Stimulated activated CD4-positive, alpha-beta T cell treated with anti-CD3 and anti-CD28 coated beads, TNF-alpha, amount 100 ng/mL, for 24 hours (primary cell): ENCODE measurements at regions not wholly inside any gene's neighbourhood (a gene's known extent, or its start where the extent isn't known, plus 50 kb on each side); places are given as distances from the start of the nearest gene placed in this dataset.

Experiments
- DNase-seq, 3 experiments: peaks; one replicate each; pipeline ENCODE4 v3.0.0-alpha.2; 2020; ENCODE audit warnings: low read depth in 3 of 3

- DNase-seq, result no peak
Observed at GRCh38 chr5:87051502-87052113, 216.1 kb upstream of the RASA1 start.

GRCh38 chr5:87053146-87053545 is 214.5 kb upstream of the RASA1 start:
- DNase-seq, result no peak

GRCh38 chr5:87054821-87055220 is 212.9 kb upstream of the RASA1 start:
- no peak for DNase-seq

DNA sequence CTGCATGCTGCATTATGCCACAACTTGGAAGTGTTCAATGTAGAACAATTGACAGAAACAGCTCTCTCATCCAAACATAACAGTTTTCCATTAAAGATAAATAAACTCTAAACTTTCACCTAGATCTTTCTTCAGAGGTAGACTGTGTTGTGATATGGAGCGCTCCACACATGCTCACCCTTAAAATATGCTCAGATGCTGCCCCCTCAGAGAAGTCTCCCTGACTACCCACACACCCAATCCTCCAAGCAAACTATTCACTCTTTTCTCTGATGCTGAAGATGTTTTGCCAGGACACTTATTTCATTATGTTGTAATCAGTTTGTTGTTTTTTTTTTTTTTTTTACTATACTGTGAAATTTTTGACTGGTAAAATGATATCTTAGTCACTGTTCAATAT is 206.6 kb upstream of the RASA1 start:
- DNase-seq, result no peak

DNA sequence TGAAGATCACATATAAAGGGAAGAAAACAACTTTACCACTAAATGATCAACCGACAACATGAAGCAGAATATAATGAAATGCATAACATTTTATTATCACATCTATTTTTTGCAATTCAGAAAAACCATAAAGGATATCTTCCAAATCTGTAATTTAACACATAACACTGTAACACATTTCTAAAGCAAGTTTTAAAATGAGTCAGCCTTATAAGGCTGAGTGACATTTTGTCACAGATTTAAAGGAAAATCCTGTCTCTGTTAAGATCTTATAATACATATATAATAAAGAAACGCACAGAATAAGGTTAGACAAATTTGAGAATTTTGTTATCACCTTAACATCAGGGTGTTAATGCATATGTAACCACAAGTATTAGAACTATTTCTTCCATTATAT is 198.4 kb upstream of the RASA1 start:
- no peak for DNase-seq

- no peak for DNase-seq
Observed at GRCh38 chr5:87069974-87070608, 197.6 kb upstream of the RASA1 start.

GRCh38 chr5:87074072-87074471 is 193.6 kb upstream of the RASA1 start:
- DNase-seq, result no peak

GRCh38 chr5:87074934-87075541 is 192.6 kb upstream of the RASA1 start:
- no peak for DNase-seq

GRCh38 chr5:87076411-87076810 is 191.3 kb upstream of the RASA1 start:
- DNase-seq, result no peak

DNA sequence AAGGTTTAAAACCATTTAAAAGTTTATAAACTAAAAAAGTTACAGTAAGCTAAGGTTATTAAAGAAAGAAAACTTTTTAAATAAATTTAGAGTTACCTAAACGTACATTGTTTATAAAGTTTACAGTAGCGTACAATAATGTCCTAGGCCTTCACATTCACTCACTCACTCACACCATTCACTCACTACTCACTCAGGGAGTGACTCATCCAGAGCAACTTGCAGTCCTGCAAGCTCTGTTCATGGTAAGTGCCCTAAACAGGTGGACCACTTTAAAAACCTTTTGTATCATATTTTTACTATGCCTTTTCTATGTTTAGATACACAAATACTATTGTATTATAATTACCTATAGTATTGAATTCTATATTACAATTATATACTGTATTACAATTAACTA is 190.8 kb upstream of the RASA1 start:
- no peak for DNase-seq

DNA sequence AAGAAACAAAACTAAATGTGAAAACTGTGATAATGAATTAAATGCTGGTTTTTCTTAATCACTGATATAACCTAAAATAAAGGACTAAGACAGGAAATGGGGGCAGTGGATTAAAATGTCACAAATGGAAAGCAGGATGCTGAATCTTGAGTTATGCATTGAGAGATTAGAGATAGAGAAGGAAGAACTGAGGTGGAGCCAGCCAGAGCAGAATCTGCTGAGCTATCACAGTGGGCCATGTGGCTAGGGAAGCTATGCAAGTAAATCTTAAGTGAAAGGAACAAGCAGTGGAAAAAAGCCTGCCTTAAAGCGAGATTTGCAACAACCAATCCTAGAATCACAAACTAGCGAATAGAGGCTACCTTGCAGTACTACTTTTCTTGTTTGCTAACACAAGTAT is 188.5 kb upstream of the RASA1 start:
- DNase-seq, result no peak

- no peak for DNase-seq
Observed at GRCh38 chr5:87081016-87081415, 186.7 kb upstream of the RASA1 start.

DNA sequence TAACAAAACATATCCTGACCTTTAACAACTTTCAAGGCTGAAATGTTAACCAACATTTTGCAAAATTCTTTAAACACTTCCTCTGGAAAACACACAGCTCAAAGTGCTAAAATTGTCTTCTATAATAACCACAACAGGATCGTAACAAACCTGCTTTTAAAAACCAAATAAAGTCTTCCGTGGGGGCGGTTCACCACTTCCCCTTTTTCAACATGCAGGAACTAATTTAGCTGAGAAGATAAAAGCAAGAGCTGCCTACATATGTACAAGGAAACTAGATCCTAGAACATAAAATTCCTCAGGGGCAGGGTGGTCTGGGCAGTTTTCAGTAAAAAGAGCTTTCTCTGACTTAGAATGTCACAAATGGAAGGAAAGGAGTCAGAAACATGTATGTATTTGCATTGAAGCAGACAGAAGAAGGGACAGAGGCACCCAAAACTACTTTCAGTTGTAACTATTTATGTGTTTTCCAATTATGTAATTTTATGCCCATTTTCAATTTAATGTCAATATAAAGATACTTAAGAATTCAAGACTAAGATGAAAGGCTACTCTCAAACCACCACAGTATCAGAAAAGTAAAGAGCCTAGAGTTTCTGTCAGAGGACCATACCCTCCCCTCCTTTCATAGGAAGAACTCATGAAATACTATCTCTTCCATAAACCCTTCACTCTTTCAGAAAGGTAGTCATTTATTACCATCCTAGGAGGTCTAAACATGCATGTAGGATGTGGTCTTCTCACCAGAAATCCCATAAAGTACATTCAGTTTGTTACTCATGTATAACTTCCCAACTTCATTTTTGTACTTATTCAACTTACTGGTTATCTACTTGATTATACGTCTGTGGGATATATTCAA is 185.9 kb upstream of the RASA1 start:
- DNase-seq, result peak; percentile 5 to 9 (median 5)

- DNase-seq, result no peak
Observed at GRCh38 chr5:87094347-87094746, 173.3 kb upstream of the RASA1 start.

DNA sequence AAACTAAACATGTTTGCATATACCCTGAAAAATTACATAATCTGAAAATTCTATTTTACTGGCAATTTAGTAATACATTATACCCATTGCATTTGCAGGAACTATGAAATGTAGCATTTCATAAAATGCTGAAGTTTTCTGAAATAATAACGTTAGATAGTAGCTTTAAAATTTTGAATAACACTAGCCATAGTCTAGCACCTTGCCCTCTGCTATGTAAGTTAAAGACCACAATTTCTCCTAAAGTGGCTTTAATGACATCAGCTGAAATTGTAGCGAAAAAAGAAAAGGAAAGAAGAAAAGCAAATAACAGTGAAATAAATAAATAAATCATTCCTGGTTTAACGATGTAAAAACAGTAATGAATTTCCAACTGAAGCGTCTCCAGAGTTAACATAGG is 172.8 kb upstream of the RASA1 start:
- no peak for DNase-seq

DNA sequence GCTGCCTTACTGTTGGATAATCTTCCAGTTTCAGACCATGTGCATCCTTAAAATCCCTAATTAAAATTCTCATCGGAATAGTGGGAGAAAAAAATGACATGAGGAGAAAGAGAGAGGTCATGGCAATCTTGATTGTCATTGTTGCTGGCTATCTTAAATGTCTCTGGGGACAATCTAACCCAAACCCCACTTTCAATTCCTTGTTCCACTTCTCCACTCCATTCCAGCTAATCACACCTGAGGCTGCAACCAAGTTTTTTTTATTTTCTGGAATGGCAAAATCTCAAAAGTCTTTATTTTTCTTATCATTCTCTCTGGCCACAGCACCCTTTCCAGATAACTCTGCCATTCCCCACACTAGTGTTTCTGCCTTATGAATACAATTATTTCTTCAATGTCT is 171.9 kb upstream of the RASA1 start:
- DNase-seq, result no peak

DNA sequence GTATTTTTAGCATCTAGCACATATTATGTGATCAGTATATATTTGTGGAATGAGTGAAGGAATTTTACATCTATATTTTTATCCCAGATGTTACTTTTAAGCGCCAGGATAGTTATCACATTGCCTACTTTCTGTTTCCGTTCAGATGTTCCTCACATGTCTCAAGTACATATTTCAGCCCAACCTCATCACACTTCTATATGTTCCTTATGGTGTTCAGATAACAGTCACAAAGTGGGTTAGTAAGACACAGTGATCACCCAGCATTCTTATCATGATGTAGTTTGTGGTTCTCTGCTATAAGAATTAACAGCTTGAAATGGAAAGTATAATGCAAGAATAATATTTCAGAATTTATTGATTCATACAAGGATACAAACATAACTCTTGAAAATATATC is 170.0 kb upstream of the RASA1 start:
- no peak for DNase-seq

DNA sequence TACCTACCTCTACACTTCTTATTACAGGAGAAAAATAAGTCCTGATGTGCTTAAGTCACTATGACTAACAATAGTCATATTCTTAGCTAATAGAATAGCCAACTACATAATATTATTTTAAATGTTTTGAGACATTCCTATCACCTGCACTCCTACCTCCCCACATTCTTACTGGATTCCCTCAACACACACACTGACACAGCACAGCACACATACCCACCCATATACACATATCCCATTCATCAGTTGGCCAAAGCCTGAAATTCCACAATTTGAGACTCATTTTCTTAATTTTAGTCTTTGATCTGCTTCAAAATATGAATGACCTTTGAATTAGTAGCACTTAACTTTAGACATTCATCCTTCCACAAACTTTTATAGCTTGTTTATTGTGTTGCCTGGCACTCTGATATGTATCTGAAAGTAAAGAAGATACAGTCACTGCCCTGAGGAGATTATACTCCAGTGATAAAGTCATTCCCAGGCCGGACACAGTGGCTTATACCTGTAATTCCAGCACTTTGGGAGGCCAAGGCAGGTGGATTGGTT is 168.3 kb upstream of the RASA1 start:
- no peak for DNase-seq

DNA sequence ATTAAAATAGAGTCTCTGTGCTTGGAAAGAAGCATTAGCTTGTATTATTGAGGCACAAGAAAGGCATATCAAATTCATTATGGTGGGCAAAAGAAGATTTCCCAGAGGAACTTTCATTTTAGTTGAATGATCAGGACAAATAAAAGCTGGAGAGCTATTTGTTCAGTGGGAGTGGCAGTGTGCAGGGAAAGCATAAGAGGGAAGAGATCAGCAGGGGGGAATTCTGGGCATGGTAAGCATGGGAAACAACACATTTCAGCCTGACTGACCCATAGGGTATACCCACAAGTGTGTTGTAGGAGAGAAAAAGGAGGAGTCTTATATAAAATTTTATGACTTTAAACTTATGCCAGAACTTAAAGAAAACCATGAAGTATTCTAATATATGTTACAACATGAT is 167.7 kb upstream of the RASA1 start:
- DNase-seq, result no peak

- no peak for DNase-seq
Observed at GRCh38 chr5:87101321-87101720, 166.4 kb upstream of the RASA1 start.

DNA sequence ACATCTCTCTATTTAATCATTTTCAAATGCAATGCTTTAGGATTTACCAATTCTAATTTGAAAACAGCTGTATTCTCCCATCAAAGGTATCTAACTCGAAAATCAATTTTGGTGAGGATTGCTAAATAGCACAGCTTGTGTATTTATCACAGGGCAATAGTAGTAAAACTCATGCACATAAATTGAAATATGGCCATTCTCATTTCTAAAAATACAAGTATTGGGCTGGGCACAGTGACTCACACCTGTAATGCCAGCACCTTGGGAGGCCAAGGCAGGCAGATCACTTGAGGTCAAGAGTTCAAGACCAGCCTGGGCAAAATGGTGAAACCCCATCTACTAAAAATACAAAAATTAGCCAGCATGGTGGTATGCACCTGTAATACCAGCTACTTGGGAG is 164.8 kb upstream of the RASA1 start:
- DNase-seq, result no peak

- DNase-seq, result no peak
Observed at GRCh38 chr5:87103616-87104287, 163.9 kb upstream of the RASA1 start.
